GM23338 (cell line): ENCODE measurements at regions not wholly inside any gene's neighbourhood (a gene's known extent, or its start where the extent isn't known, plus 50 kb on each side); places are given as distances from the start of the nearest gene placed in this dataset.

Source experiments
- ATAC-seq: fragments of 200-7000 bp; cut with Tn5 transposase; 3 replicates; pipeline ENCODE4 v1.9.1; 2020
- DNase-seq: peaks from one replicate; pipeline ENCODE4 v3.0.0-alpha.2; 2015; ENCODE audit warnings: low spot score
- H2AFZ ChIP-seq: fragments of 200-600 bp; sonication (generic); 2 replicates; pipeline ENCODE4 v1.8.0; 2016; ENCODE audit warnings: antibody characterized with exemption, mild to moderate bottlenecking, moderate library complexity
- H3F3A ChIP-seq: fragments of 200-600 bp; sonication (generic); replicated peaks from 2 replicates; pipeline ENCODE4 v1.8.0; 2017; ENCODE audit warnings: antibody characterized with exemption, mixed run types, low read depth
- H3K27ac ChIP-seq: fragments of 200-600 bp; sonication (generic); 2 replicates; pipeline ENCODE4 v1.6.1; 2016; ENCODE audit warnings: low read depth
- H3K27me3 ChIP-seq: fragments of 200-600 bp; sonication (generic); 2 replicates; pipeline ENCODE4 v1.8.0; 2016; ENCODE audit warnings: mild to moderate bottlenecking, mixed run types, moderate library complexity; ENCODE audit not compliant: insufficient read depth
- H3K36me3 ChIP-seq: fragments of 200-600 bp; sonication (generic); 2 replicates; pipeline ENCODE4 v1.8.0; 2016; ENCODE audit warnings: mild to moderate bottlenecking; ENCODE audit not compliant: insufficient read depth
- H3K4me1 ChIP-seq: fragments of 200-600 bp; sonication (generic); 2 replicates; pipeline ENCODE4 v1.8.0; 2016; ENCODE audit warnings: mild to moderate bottlenecking, moderate library complexity; ENCODE audit not compliant: insufficient read depth
- H3K4me2 ChIP-seq: fragments of 200-600 bp; sonication (generic); 2 replicates; pipeline ENCODE4 v1.7.1; 2017; ENCODE audit warnings: mixed run types
- H3K4me3 ChIP-seq: fragments of 200-600 bp; sonication (generic); 2 replicates; pipeline ENCODE4 v1.6.1; 2016; ENCODE audit warnings: mixed run types
- H3K79me2 ChIP-seq: fragments of 200-600 bp; sonication (generic); replicated peaks from 2 replicates; pipeline ENCODE4 v1.8.0; 2017; ENCODE audit warnings: mild to moderate bottlenecking; ENCODE audit not compliant: insufficient read depth
- H3K9me2 ChIP-seq: fragments of 200-600 bp; sonication (generic); 2 replicates; pipeline ENCODE4 v1.8.0; 2017; ENCODE audit not compliant: insufficient read depth
- H4K20me1 ChIP-seq: fragments of 200-600 bp; sonication (generic); replicated peaks from 2 replicates; pipeline ENCODE4 v1.8.0; 2017; ENCODE audit warnings: mild to moderate bottlenecking; ENCODE audit not compliant: insufficient read depth
- H3K27ac Mint-ChIP-seq: 2 replicates; pipeline ENCODE4 v1.8.0; 2020; ENCODE audit warnings: inconsistent platforms, mild to moderate bottlenecking, moderate library complexity, mixed read lengths
- H3K27me3 Mint-ChIP-seq: 3 replicates; pipeline ENCODE4 v1.8.0; 2022; ENCODE audit warnings: low read depth, mild to moderate bottlenecking, moderate library complexity, mixed read lengths, inconsistent platforms; ENCODE audit not compliant: insufficient read depth, poor library complexity
- H3K36me3 Mint-ChIP-seq: 3 replicates; pipeline ENCODE4 v1.8.0; 2021; ENCODE audit warnings: low read depth, mild to moderate bottlenecking, inconsistent platforms, moderate library complexity, mixed read lengths
- H3K4me1 Mint-ChIP-seq: 3 replicates; pipeline ENCODE4 v1.8.0; 2020; ENCODE audit warnings: mild to moderate bottlenecking, inconsistent platforms, mixed read lengths
- H3K4me3 Mint-ChIP-seq: 3 replicates; pipeline ENCODE4 v1.8.0; 2021; ENCODE audit warnings: moderate library complexity, mild to moderate bottlenecking, inconsistent platforms, mixed read lengths
- H3K9me3 Mint-ChIP-seq: 3 replicates; pipeline ENCODE4 v1.8.0; 2020; ENCODE audit warnings: moderate library complexity, mild to moderate bottlenecking, inconsistent platforms, mixed read lengths
- EZH2phosphoT487 ChIP-seq: fragments of 200-600 bp; sonication (generic); IDR thresholded peaks from one replicate; pipeline ENCODE4 v1.8.1; 2018; ENCODE audit warnings: antibody characterized with exemption; ENCODE audit not compliant: unreplicated experiment
- JUNB ChIP-seq: IDR thresholded peaks from one replicate; pipeline ENCODE4 v1.6.1; 2016; ENCODE audit warnings: antibody characterized with exemption; ENCODE audit not compliant: unreplicated experiment
- REST ChIP-seq: IDR thresholded peaks from one replicate; pipeline ENCODE4 v1.6.1; 2018; ENCODE audit warnings: antibody characterized with exemption; ENCODE audit not compliant: unreplicated experiment
- STAT1 ChIP-seq: IDR thresholded peaks from one replicate; pipeline ENCODE4 v1.6.1; 2016; ENCODE audit warnings: antibody characterized with exemption; ENCODE audit not compliant: unreplicated experiment
- ZNF114 ChIP-seq: fragments of 250-450 bp; sonication (Bioruptor Pico); IDR thresholded peaks from 2 replicates; pipeline ENCODE4 v1.5.0; 2020; ENCODE audit warnings: mild to moderate bottlenecking, moderate library complexity
- ZNF462 ChIP-seq: fragments of 250-450 bp; sonication (Bioruptor Pico); IDR thresholded peaks from 2 replicates; pipeline ENCODE4 v1.5.0; 2020; ENCODE audit warnings: mild to moderate bottlenecking, moderate library complexity

- no peak overlapping the region for H2AFZ ChIP-seq
- no peak overlapping the region for H3K27ac ChIP-seq
- H3K36me3 ChIP-seq, result no peaks in the 10 kb centered on the region
- no peak for ATAC-seq
- H3F3A ChIP-seq, result no peaks in the 10 kb centered on the region
- DNase-seq, result no peak
- H3K27me3 ChIP-seq, result no peaks in the 10 kb centered on the region
- Mint-ChIP-seq H3K4me3 (no peak overlapping the region), H3K27me3 (peaks cover 8% of the 10 kb centered on the region), H3K4me1 (peaks cover 23% of the 10 kb centered on the region), H3K9me3 (no peaks in the 10 kb centered on the region), H3K36me3 (no peaks in the 10 kb centered on the region), H3K27ac (no peak overlapping the region)
- no peak overlapping the region for H3K4me2 ChIP-seq
- H3K4me1 ChIP-seq, result peaks cover 22% of the 10 kb centered on the region
- no peak for TF ChIP-seq REST
- TF ChIP-seq ZNF114 (CRISPR knock-in tag), result no peak
- TF ChIP-seq STAT1, result no peak
- TF ChIP-seq ZNF462, result no peak
- TF ChIP-seq EZH2phosphoT487, result no peak
- no peak for TF ChIP-seq JUNB
- H4K20me1 ChIP-seq, result no peaks in the 10 kb centered on the region
- no peaks in the 10 kb centered on the region for H3K9me2 ChIP-seq
- no peak overlapping the region for H3K4me3 ChIP-seq
- no peaks in the 10 kb centered on the region for H3K79me2 ChIP-seq
Observed at GRCh38 chr13:24056616-24057137, 103.8 kb upstream of the SPATA13 start.
